ENCODE measurements at regions not wholly inside any gene's neighbourhood (a gene's known extent, or its start where the extent isn't known, plus 50 kb on each side); places are given as distances from the start of the nearest gene placed in this dataset.

DNA sequence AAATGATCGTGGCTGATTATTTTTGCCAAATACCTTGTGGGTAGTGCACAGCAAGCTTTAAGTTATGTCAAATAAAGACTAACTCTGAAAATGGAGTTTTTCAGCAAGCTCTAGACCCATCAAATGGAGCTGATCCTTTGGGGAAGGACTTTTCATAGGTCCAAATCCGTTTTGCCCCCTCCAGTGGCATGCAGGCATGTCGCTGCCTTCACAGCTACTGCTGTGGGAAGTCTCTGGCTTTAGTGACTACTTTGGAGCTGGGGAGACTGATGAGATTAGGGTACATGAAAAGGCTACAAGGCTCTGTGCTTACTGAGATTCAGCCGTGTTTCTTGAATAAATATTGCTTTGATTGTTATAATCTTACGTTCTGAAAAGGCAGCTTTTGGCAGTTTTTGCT is 106.6 kb upstream of the HS3ST1 start:
- DNase-seq, result no peak
- H3K27me3 ChIP-seq (replicated peaks), result no peaks in the 10 kb centered on the region
- no peak overlapping the region for H3K27ac ChIP-seq
- TF ChIP-seq, protein P1, sequence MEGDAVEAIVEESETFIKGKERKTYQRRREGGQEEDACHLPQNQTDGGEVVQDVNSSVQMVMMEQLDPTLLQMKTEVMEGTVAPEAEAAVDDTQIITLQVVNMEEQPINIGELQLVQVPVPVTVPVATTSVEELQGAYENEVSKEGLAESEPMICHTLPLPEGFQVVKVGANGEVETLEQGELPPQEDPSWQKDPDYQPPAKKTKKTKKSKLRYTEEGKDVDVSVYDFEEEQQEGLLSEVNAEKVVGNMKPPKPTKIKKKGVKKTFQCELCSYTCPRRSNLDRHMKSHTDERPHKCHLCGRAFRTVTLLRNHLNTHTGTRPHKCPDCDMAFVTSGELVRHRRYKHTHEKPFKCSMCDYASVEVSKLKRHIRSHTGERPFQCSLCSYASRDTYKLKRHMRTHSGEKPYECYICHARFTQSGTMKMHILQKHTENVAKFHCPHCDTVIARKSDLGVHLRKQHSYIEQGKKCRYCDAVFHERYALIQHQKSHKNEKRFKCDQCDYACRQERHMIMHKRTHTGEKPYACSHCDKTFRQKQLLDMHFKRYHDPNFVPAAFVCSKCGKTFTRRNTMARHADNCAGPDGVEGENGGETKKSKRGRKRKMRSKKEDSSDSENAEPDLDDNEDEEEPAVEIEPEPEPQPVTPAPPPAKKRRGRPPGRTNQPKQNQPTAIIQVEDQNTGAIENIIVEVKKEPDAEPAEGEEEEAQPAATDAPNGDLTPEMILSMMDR (IDR thresholded peaks at IDR 0.05; ENCODE audit: low read depth, low read length, missing control alignments), result peak; percentile 27
- in situ Hi-C loops (cut with HindIII; ENCODE audit: low pct_ligation_motif_present, low sequenced_read_pairs), result no loop called here
- no peak overlapping the region for H3K4me3 ChIP-seq (ENCODE audit: low read depth, low read length)
- no peaks in the 10 kb centered on the region for H3K36me3 ChIP-seq (replicated peaks)

DNA sequence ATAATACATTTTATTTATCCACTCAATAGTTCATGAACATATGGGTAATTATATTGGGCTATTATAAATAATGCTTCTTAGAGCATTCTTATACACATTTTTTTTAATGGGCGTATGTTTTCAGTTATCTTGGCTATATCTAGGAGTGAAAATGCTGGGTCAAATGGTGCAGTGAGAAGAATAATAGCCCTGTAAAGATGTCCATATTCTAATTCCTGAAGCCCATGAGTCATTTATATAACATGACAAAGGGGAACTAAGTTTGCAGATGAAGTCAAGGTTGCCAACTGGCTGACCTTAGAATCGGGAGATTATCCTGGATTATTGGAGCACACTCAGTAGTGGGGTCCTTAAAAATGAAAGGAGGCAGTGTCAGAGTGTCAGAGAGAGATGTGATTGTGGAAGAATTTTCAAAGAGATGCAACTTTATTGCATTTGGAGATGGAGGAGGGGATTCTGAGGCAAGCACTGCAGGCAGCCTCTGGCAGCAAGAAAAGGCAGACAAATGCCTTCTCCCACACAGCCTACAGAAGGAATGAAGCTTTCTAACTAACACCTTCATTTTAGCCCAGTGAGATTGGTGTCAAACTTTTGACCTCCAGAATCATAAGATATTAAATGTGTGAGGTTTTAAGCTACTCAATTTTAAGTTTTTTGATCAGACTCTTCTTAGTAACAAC is 106.1 kb upstream of the HS3ST1 start:
- Histone ChIP-seq H3K27ac (no peak overlapping the region), H3K36me3 (replicated peaks) (no peaks in the 10 kb centered on the region), H3K27me3 (replicated peaks) (no peaks in the 10 kb centered on the region), H3K4me3 (ENCODE audit: low read depth, low read length) (no peak overlapping the region)
- no peak for DNase-seq
- TF ChIP-seq, protein P1 (IDR thresholded peaks at IDR 0.05; ENCODE audit: low read depth, low read length, missing control alignments), result no peak
- in situ Hi-C loops (cut with HindIII; ENCODE audit: low pct_ligation_motif_present, low sequenced_read_pairs), result no loop called here

DNA sequence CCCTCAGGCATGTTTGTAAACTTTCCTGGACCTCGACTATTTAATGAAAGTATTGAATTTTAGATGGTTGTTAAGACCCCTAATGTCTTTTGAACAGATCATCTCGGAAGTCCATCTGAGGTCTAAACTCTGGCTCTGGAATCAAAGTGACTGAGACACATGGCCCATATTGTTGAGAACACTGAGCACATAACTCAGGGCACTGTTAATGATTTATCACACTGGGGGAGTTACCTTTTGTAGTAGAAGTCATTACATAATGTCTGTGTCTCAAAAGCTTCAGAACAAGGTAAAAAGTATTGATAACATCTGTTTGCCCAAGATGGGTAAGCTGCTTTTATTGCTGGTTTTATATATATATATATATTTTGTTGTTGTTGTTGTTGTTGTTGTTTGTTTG is 103.4 kb upstream of the HS3ST1 start:
- no peak for DNase-seq

DNA sequence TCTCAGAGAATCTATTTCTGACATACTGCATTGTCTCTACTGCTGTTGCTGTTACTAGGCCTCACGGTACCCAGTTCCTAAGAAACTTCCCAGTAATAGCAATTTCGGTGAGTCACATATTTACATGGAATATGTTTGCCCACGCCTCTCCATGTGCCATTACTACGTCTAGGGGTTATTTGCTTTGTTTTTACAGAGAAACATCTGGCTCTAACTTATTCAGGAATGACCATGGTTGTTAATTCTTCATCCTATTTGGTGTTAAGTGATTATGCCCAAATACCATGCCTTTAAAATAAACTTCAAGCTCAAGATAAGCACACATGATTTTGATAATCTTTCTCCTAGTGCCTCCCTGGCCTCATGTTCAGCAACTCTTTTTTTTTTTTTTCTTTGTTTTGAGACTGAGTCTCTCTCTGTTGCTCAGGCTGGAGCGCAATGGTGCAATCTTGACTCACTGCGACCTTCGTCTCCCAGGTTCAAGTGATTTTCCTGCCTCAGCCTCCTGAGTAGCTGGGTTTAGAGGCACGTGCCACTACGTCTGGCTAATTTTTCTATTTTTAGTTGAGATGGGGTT is 101.0 kb upstream of the HS3ST1 start:
- Histone ChIP-seq H3K27me3 (replicated peaks) (no peaks in the 10 kb centered on the region), H3K27ac (peak overlapping the region; percentile 71), H3K36me3 (replicated peaks) (no peaks in the 10 kb centered on the region), H3K4me3 (ENCODE audit: low read depth, low read length) (no peak overlapping the region)
- TF ChIP-seq, protein P1 (IDR thresholded peaks at IDR 0.05; ENCODE audit: low read depth, low read length, missing control alignments), result no peak
- peak; percentile 42 for DNase-seq
- in situ Hi-C loops (cut with HindIII; ENCODE audit: low pct_ligation_motif_present, low sequenced_read_pairs), result no loop called here

More for the DNA sequence above, 103.4 kb upstream of the HS3ST1 start:
- Histone ChIP-seq H3K4me3 (ENCODE audit: low read depth, low read length) (no peak overlapping the region), H3K36me3 (replicated peaks) (no peaks in the 10 kb centered on the region), H3K27me3 (replicated peaks) (no peaks in the 10 kb centered on the region), H3K27ac (no peak overlapping the region)
- in situ Hi-C loops (cut with HindIII; ENCODE audit: low pct_ligation_motif_present, low sequenced_read_pairs), result no loop called here
- TF ChIP-seq, protein P1 (IDR thresholded peaks at IDR 0.05; ENCODE audit: low read depth, low read length, missing control alignments), result no peak

DNA sequence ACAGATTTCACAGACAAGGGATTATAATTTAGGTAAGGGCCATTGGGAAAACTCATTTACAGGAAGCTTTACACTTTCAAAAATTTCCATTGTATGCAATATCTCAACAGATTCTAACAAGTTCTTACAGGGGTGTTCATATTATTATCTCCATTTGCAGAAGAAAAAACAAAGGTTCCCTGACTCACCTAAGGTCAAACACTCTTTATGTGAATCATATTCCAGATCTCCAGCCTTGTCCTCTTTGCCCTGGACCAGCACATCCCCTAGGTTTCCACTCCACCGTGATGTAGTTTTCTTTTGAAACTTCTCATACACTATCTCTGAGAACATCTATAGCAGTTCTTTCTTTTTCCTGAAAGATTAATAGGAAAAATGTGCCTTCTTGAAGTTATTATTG is 96.4 kb upstream of the HS3ST1 start:
- DNase-seq, result no peak
- H3K27ac ChIP-seq, result no peak overlapping the region
- TF ChIP-seq, protein P1 (IDR thresholded peaks at IDR 0.05; ENCODE audit: low read depth, low read length, missing control alignments), result no peak
- in situ Hi-C loops (cut with HindIII; ENCODE audit: low pct_ligation_motif_present, low sequenced_read_pairs), result no loop called here
- H3K4me3 ChIP-seq (ENCODE audit: low read depth, low read length), result no peak overlapping the region
- H3K36me3 ChIP-seq (replicated peaks), result no peaks in the 10 kb centered on the region
- no peaks in the 10 kb centered on the region for H3K27me3 ChIP-seq (replicated peaks)
